ENCODE measurements at regions not wholly inside any gene's neighbourhood (a gene's known extent, or its start where the extent isn't known, plus 50 kb on each side); places are given as distances from the start of the nearest gene placed in this dataset.

GRCh38 chr20:12722091-12722490 lies 286.7 kb upstream of the SPTLC3 start:
- TF ChIP-seq CTCF (IDR thresholded peaks at IDR 0.05) = no peak
- no peak for TF ChIP-seq POLR2A (IDR thresholded peaks at IDR 0.05)
- TF ChIP-seq POLR2AphosphoS5 (IDR thresholded peaks at IDR 0.05) = no peak
